ENCODE measurements at regions not wholly inside any gene's neighbourhood (a gene's known extent, or its start where the extent isn't known, plus 50 kb on each side); places are given as distances from the start of the nearest gene placed in this dataset.

- H3K4me1 Mint-ChIP-seq (ENCODE audit: low read depth, unreplicated experiment) = no peaks in the 10 kb centered on the region
These were observed 104.7 kb downstream of the C1QL2 start for GRCh38 chr2:119053700-119054436.

GRCh38 chr2:119051263-119051662, 107.3 kb downstream of the C1QL2 start:
- H3K9me3 Mint-ChIP-seq (ENCODE audit: unreplicated experiment) = peaks cover 10% of the 10 kb centered on the region
- ChIA-PET CTCF (no interaction called here), POLR2A (no interaction called here)
- intact Hi-C loops (cut with micrococcal nuclease; ENCODE audit: unreplicated experiment) = no loop called here
- TF ChIP-seq CTCF (IDR thresholded peaks at IDR 0.05; ENCODE audit: insufficient read depth in 1 of 2, low read depth in 1 of 2, low read length in 1 of 2, severe bottlenecking in 1 of 2, unreplicated experiment in 1 of 2) = no peak
- no peak overlapping the region for H3K27ac Mint-ChIP-seq (ENCODE audit: unreplicated experiment)
- H3K36me3 ChIP-seq (ENCODE audit: control insufficient read depth, insufficient read depth, low read length) = no peaks in the 10 kb centered on the region
- peaks cover 12% of the 10 kb centered on the region for H3K4me1 ChIP-seq
- DNase-seq = no peak
- H3K4me1 Mint-ChIP-seq (ENCODE audit: low read depth, unreplicated experiment) = no peaks in the 10 kb centered on the region
- H3K9me3 ChIP-seq = peaks cover 5% of the 10 kb centered on the region; the same call in 1 of the 2 replicates
- no peak overlapping the region for H3K4me3 Mint-ChIP-seq (ENCODE audit: unreplicated experiment)
- H3K27me3 ChIP-seq (replicated peaks; ENCODE audit: control insufficient read depth, insufficient read depth, low read length) = no peaks in the 10 kb centered on the region
- no peak overlapping the region for H3K4me3 ChIP-seq (ENCODE audit: low read depth, low read length)
- BruUV-seq (replicated peaks) = no TSS peak
- peaks cover 9% of the 10 kb centered on the region for H3K27me3 Mint-ChIP-seq (ENCODE audit: insufficient read depth, unreplicated experiment)
- H3K36me3 Mint-ChIP-seq (ENCODE audit: insufficient read depth, unreplicated experiment) = no peaks in the 10 kb centered on the region

More at GRCh38 chr2:119053700-119054436, 104.7 kb downstream of the C1QL2 start:
- H3K36me3 ChIP-seq (ENCODE audit: control insufficient read depth, insufficient read depth, low read length) = no peaks in the 10 kb centered on the region
- peaks cover 16% of the 10 kb centered on the region for H3K9me3 Mint-ChIP-seq (ENCODE audit: unreplicated experiment)
- H3K36me3 Mint-ChIP-seq (ENCODE audit: insufficient read depth, unreplicated experiment) = no peaks in the 10 kb centered on the region
- no peak for DNase-seq
- no peak for TF ChIP-seq CTCF (IDR thresholded peaks at IDR 0.05; ENCODE audit: insufficient read depth in 1 of 2, low read depth in 1 of 2, low read length in 1 of 2, severe bottlenecking in 1 of 2, unreplicated experiment in 1 of 2)
- ChIA-PET CTCF (no interaction called here), POLR2A (no interaction called here)
- H3K27me3 Mint-ChIP-seq (ENCODE audit: insufficient read depth, unreplicated experiment) = peaks cover 6% of the 10 kb centered on the region
- no peak overlapping the region for H3K4me3 ChIP-seq (ENCODE audit: low read depth, low read length)
- H3K27ac Mint-ChIP-seq (ENCODE audit: unreplicated experiment) = no peak overlapping the region
- H3K4me1 ChIP-seq = peaks cover 12% of the 10 kb centered on the region
- intact Hi-C loops (cut with micrococcal nuclease; ENCODE audit: unreplicated experiment) = no loop called here
- peaks cover 5% of the 10 kb centered on the region for H3K9me3 ChIP-seq
- BruUV-seq (replicated peaks) = no TSS peak
- no peak overlapping the region for H3K4me3 Mint-ChIP-seq (ENCODE audit: unreplicated experiment)
- H3K27me3 ChIP-seq (replicated peaks; ENCODE audit: control insufficient read depth, insufficient read depth, low read length) = no peaks in the 10 kb centered on the region

- H3K27me3 Mint-ChIP-seq (ENCODE audit: insufficient read depth, unreplicated experiment) = peaks cover 9% of the 10 kb centered on the region
- no TSS peak for BruUV-seq (replicated peaks)
These were observed 108.1 kb downstream of the MARCO start for GRCh38 chr2:119049968-119050704.

More at GRCh38 chr2:119049968-119050704, 108.1 kb downstream of the MARCO start:
- POLR2A ChIA-PET = interaction anchor here (0.6 kb wide), 1 partner anchor 9 kb away, joined by 4 read pairs; no protein-coding TSS in a partner anchor
- no peaks in the 10 kb centered on the region for H3K4me1 Mint-ChIP-seq (ENCODE audit: low read depth, unreplicated experiment)
- Histone ChIP-seq H3K36me3 (ENCODE audit: control insufficient read depth, insufficient read depth, low read length) (no peaks in the 10 kb centered on the region), H3K9me3 (peaks cover 5% of the 10 kb centered on the region; the same call in 1 of the 2 replicates), H3K4me3 (ENCODE audit: low read depth, low read length) (no peak overlapping the region), H3K27me3 (replicated peaks; ENCODE audit: control insufficient read depth, insufficient read depth, low read length) (no peaks in the 10 kb centered on the region), H3K4me1 (peaks cover 12% of the 10 kb centered on the region)
- peak overlapping the region; percentile 27 for H3K27ac Mint-ChIP-seq (ENCODE audit: unreplicated experiment)
- DNase-seq = peak; percentile 28 to 54
- intact Hi-C loops (cut with micrococcal nuclease; ENCODE audit: unreplicated experiment) = no loop called here
- no peak for TF ChIP-seq CTCF (IDR thresholded peaks at IDR 0.05; ENCODE audit: insufficient read depth in 1 of 2, low read depth in 1 of 2, low read length in 1 of 2, severe bottlenecking in 1 of 2, unreplicated experiment in 1 of 2)
- H3K9me3 Mint-ChIP-seq (ENCODE audit: unreplicated experiment) = peaks cover 10% of the 10 kb centered on the region
- H3K4me3 Mint-ChIP-seq (ENCODE audit: unreplicated experiment) = no peak overlapping the region
- CTCF ChIA-PET = interaction anchor here (0.5 to 1.3 kb wide), 4 partner anchors 13 to 864 kb away, joined by 3 to 4 read pairs (median 4); no protein-coding TSS in a partner anchor
- H3K36me3 Mint-ChIP-seq (ENCODE audit: insufficient read depth, unreplicated experiment) = no peaks in the 10 kb centered on the region
